Activated naive CD4-positive, alpha-beta T cell treated with anti-CD3 and anti-CD28 coated beads for 36 hours (primary cell): ENCODE measurements at regions not wholly inside any gene's neighbourhood (a gene's known extent, or its start where the extent isn't known, plus 50 kb on each side); places are given as distances from the start of the nearest gene placed in this dataset.

Source experiments
- CTCF ChIA-PET: fragments of 350-600 bp; sonication (Branson Sonifier 250); formaldehyde crosslinking; loops from one replicate; lab custom pipeline; 2021; ENCODE audit warnings: antibody characterized with exemption; lab: Charles Lee
- DNase-seq: peaks from one replicate; pipeline ENCODE4 v3.0.0-alpha.2; 2020
- H3K27ac Mint-ChIP-seq: one replicate; pipeline ENCODE4 v1.8.0; 2021; ENCODE audit warnings: mild to moderate bottlenecking, mixed read lengths
- H3K27me3 Mint-ChIP-seq: one replicate; pipeline ENCODE4 v1.8.0; 2021; ENCODE audit warnings: low read depth, mixed read lengths
- H3K36me3 Mint-ChIP-seq: one replicate; pipeline ENCODE4 v1.8.0; 2021; ENCODE audit warnings: low read depth, mixed read lengths
- H3K4me1 Mint-ChIP-seq: one replicate; pipeline ENCODE4 v1.8.0; 2021; ENCODE audit warnings: low read depth, mixed read lengths
- H3K4me3 Mint-ChIP-seq: one replicate; pipeline ENCODE4 v1.8.0; 2021; ENCODE audit warnings: mild to moderate bottlenecking, moderate library complexity, mixed read lengths
- H3K9me3 Mint-ChIP-seq: one replicate; pipeline ENCODE4 v1.8.0; 2021; ENCODE audit warnings: mixed read lengths
- intact Hi-C: fragments of 100-400 bp; cut with micrococcal nuclease; formaldehyde crosslinking; loops from one replicate; pipeline ENCODE4 v1.15.1; 2023

GRCh38 chr15:95279277-95280019 lies 1048.1 kb downstream of the MCTP2 start:
- no peak for DNase-seq
- intact Hi-C loops, result no loop called here
- no peaks in the 10 kb centered on the region for H3K9me3 Mint-ChIP-seq
- no peak overlapping the region for H3K27ac Mint-ChIP-seq
- H3K27me3 Mint-ChIP-seq, result peaks cover 11% of the 10 kb centered on the region
- H3K4me1 Mint-ChIP-seq, result peaks cover 1% of the 10 kb centered on the region
- CTCF ChIA-PET, result no interaction called here
- no peaks in the 10 kb centered on the region for H3K36me3 Mint-ChIP-seq
- H3K4me3 Mint-ChIP-seq, result no peak overlapping the region

DNA sequence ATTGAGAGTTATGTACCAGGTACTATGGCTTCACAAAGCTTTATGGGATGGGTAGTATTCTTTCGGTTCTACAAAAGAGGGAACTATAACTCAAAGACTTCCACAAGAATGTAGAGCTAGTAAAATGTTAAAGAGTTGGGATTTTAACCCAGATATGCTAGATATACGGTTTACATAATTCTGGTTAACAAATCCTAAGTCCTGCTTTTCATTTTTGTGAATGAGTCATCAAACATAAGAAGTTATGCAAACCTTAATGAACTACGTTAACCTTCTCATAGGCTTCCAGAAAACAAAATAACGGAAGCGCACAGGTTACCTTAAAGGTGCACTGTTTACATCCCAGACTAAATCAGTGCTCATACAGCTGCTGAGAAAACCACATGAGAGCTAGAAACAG lies 1049.3 kb downstream of the MCTP2 start:
- DNase-seq, result no peak
- H3K27me3 Mint-ChIP-seq, result peaks cover 11% of the 10 kb centered on the region
- intact Hi-C loops, result no loop called here
- H3K36me3 Mint-ChIP-seq, result no peaks in the 10 kb centered on the region
- no peak overlapping the region for H3K4me3 Mint-ChIP-seq
- CTCF ChIA-PET, result interaction anchor here (0.7 to 1.1 kb wide), 2 partner anchors 11 to 21 kb away, joined by 3 to 4 read pairs; no protein-coding TSS in a partner anchor
- no peak overlapping the region for H3K27ac Mint-ChIP-seq
- no peaks in the 10 kb centered on the region for H3K9me3 Mint-ChIP-seq
- peaks cover 10% of the 10 kb centered on the region for H3K4me1 Mint-ChIP-seq

DNA sequence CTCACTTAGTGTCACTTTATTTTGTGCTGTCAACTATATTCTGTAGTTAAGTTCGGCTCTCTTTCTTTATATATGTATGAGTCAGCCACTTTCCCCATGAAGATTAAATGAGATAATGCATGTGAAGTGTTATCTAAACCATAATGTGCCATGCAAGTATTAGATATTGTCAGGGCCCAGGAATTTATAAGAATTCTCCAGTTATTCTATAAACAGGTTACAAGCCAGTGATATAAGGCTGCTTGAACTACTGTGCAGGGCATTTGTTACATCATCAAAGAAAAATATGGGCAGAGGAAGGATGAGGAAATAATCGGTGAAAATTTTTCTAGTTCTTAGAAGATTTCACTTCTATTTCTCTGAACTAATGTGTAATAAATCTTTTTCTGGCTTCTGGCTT lies 1049.0 kb upstream of the NR2F2 start:
- Mint-ChIP-seq H3K36me3 (no peaks in the 10 kb centered on the region), H3K27ac (no peak overlapping the region), H3K27me3 (peaks cover 11% of the 10 kb centered on the region), H3K4me3 (no peak overlapping the region), H3K9me3 (no peaks in the 10 kb centered on the region), H3K4me1 (peaks cover 10% of the 10 kb centered on the region)
- DNase-seq, result no peak
- intact Hi-C loops, result no loop called here
- CTCF ChIA-PET, result interaction anchor here (1.1 kb wide), 1 partner anchor 10 kb away, joined by 4 read pairs; no protein-coding TSS in a partner anchor

DNA sequence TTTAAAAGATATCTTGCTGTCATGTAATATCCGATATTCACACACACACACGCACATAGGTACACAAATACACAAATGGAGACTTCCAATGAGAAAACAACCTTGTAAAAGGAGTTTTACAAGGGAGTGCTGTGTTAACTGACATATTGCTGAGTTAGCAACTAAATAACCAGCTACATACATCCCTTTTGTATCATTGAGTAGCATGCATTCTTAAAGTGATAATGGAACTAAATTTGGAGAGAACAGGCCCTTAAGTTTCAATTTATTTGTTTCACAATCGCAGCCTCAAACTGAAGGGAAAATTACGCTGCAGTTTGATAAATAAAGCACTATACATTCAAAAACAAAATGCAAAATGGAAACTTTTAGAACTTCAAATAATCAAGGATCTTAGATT lies 1046.0 kb upstream of the NR2F2 start:
- H3K27ac Mint-ChIP-seq, result no peak overlapping the region
- intact Hi-C loops, result no loop called here
- H3K27me3 Mint-ChIP-seq, result peaks cover 18% of the 10 kb centered on the region

GRCh38 chr15:95284933-95285421 lies 1045.5 kb upstream of the NR2F2 start:
- CTCF ChIA-PET, result interaction anchor here (0.7 to 1.0 kb wide), 2 partner anchors 9 to 11 kb away, joined by 3 to 12 read pairs; no protein-coding TSS in a partner anchor
- Mint-ChIP-seq H3K27me3 (peaks cover 16% of the 10 kb centered on the region), H3K9me3 (no peaks in the 10 kb centered on the region), H3K36me3 (no peaks in the 10 kb centered on the region), H3K27ac (no peak overlapping the region), H3K4me3 (no peak overlapping the region), H3K4me1 (peaks cover 12% of the 10 kb centered on the region)
- intact Hi-C loops, result no loop called here
- no peak for DNase-seq

More for the DNA sequence above, 1046.0 kb upstream of the NR2F2 start:
- H3K9me3 Mint-ChIP-seq, result no peaks in the 10 kb centered on the region
- CTCF ChIA-PET, result no interaction called here
- no peak for DNase-seq
- no peaks in the 10 kb centered on the region for H3K36me3 Mint-ChIP-seq
- H3K4me1 Mint-ChIP-seq, result peaks cover 12% of the 10 kb centered on the region
- H3K4me3 Mint-ChIP-seq, result no peak overlapping the region

DNA sequence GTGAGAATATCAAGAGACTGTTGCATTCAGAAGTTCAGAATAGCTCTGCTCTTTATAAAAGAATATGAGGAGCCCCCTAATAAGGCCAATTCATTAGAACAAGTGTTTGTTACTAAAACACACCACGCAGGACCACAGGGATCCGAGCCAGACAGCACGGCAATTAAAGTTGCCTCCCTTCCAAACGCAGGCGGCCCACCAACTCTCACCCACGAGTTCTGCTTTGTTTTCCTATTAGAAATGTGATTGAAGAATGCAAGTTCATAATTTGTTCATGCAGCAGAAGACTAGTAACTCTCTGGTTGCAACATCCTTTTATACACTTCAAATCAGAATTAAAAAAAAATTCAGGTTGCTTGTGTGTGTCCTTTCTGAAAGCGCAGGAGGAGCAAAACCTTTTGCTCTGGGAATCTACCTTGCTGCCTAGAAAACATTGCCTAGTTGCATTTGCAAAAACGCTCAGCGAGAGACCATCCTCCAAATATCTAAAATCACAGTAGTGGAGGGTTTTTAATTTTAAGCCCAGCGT lies 1044.1 kb upstream of the NR2F2 start:
- peaks cover 9% of the 10 kb centered on the region for H3K27me3 Mint-ChIP-seq

DNA sequence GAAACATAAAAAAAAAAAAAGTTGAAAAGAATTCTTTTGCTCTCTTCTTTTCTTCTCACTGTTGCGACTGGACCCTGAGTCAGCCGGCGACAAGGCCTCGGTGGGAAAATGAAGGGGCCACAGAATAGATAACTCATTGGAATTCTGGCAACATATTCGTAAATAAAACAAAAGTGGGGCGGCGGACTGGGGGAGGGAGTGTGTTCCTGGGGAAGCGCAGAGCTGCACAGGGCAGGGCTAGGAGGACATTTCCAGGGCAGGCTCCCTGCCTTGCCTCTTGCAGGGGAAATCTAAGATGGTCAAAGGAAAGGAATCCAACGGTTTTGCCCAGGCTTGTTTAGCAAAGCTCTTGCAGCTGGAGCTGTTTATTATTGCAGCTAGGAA lies 1042.8 kb upstream of the NR2F2 start:
- no peaks in the 10 kb centered on the region for H3K9me3 Mint-ChIP-seq
- peaks cover 17% of the 10 kb centered on the region for H3K27me3 Mint-ChIP-seq
- H3K36me3 Mint-ChIP-seq, result no peaks in the 10 kb centered on the region
- no peak for DNase-seq
- peaks cover 12% of the 10 kb centered on the region for H3K4me1 Mint-ChIP-seq
- no peak overlapping the region for H3K4me3 Mint-ChIP-seq
- no peak overlapping the region for H3K27ac Mint-ChIP-seq
- intact Hi-C loops, result no loop called here
- CTCF ChIA-PET, result interaction anchor here (0.9 to 1.4 kb wide), 3 partner anchors 28 to 1949 kb away, joined by 4 to 5 read pairs (median 4); no protein-coding TSS in a partner anchor

More for the DNA sequence above, 1044.1 kb upstream of the NR2F2 start:
- CTCF ChIA-PET, result interaction anchor here (0.6 to 1.4 kb wide), 3 partner anchors 27 to 959 kb away, joined by 3 to 5 read pairs (median 3); no protein-coding TSS in a partner anchor
- H3K36me3 Mint-ChIP-seq, result no peaks in the 10 kb centered on the region
- H3K4me1 Mint-ChIP-seq, result peaks cover 12% of the 10 kb centered on the region
- no peak overlapping the region for H3K27ac Mint-ChIP-seq
- DNase-seq, result no peak
- H3K9me3 Mint-ChIP-seq, result no peaks in the 10 kb centered on the region
- H3K4me3 Mint-ChIP-seq, result no peak overlapping the region
- intact Hi-C loops, result no loop called here

DNA sequence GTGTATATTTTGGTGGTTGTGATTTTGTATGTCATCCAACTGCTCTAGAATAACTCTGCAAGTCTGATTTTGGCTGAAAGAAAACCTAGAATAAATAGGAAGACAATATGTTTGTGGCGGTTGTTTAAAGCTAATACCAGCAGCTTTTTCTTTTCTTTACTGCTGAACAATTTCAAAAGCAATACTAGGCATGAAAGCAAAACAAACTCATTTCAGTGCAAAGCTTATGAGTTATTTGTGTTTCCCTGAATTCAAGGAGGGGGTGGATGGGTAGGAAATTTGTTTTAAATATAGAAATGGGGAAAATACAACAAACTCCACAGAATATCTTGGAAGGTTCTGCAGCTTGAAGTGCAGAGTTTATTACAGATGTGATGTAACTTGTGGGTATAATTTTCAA lies 1041.9 kb upstream of the NR2F2 start:
- CTCF ChIA-PET, result interaction anchor here (0.6 to 1.3 kb wide), 2 partner anchors 29 to 440 kb away, joined by 3 to 4 read pairs; no protein-coding TSS in a partner anchor
- H3K9me3 Mint-ChIP-seq, result no peaks in the 10 kb centered on the region
- no peak overlapping the region for H3K27ac Mint-ChIP-seq
- DNase-seq, result no peak
- no peak overlapping the region for H3K4me3 Mint-ChIP-seq
- H3K27me3 Mint-ChIP-seq, result peaks cover 24% of the 10 kb centered on the region
- peaks cover 12% of the 10 kb centered on the region for H3K4me1 Mint-ChIP-seq
- no peaks in the 10 kb centered on the region for H3K36me3 Mint-ChIP-seq
- intact Hi-C loops, result no loop called here

GRCh38 chr15:95290176-95290974 lies 1040.1 kb upstream of the NR2F2 start:
- H3K27ac Mint-ChIP-seq, result no peak overlapping the region
- intact Hi-C loops, result no loop called here
- DNase-seq, result no peak
- CTCF ChIA-PET, result interaction anchor here (0.8 to 1.7 kb wide), 5 partner anchors 9 to 618 kb away, joined by 3 to 5 read pairs (median 3); no protein-coding TSS in a partner anchor
- no peak overlapping the region for H3K4me3 Mint-ChIP-seq
- H3K36me3 Mint-ChIP-seq, result no peaks in the 10 kb centered on the region
- H3K4me1 Mint-ChIP-seq, result peaks cover 3% of the 10 kb centered on the region
- H3K27me3 Mint-ChIP-seq, result peaks cover 35% of the 10 kb centered on the region
- no peaks in the 10 kb centered on the region for H3K9me3 Mint-ChIP-seq

- Mint-ChIP-seq H3K4me3 (no peak overlapping the region), H3K27me3 (peaks cover 44% of the 10 kb centered on the region), H3K4me1 (peaks cover under 1% of the 10 kb centered on the region), H3K9me3 (no peaks in the 10 kb centered on the region), H3K36me3 (no peaks in the 10 kb centered on the region), H3K27ac (no peak overlapping the region)
- CTCF ChIA-PET, result interaction anchor here (0.6 to 1.7 kb wide), 9 partner anchors 11 to 942 kb away, joined by 3 to 5 read pairs (median 3); no protein-coding TSS in a partner anchor
- intact Hi-C loops, result loop anchor here (1.0 kb wide), 3 partner anchors 33 to 710 kb away; no protein-coding TSS in a partner anchor
- DNase-seq, result no peak
Observed at GRCh38 chr15:95291898-95292472, 1038.5 kb upstream of the NR2F2 start.

DNA sequence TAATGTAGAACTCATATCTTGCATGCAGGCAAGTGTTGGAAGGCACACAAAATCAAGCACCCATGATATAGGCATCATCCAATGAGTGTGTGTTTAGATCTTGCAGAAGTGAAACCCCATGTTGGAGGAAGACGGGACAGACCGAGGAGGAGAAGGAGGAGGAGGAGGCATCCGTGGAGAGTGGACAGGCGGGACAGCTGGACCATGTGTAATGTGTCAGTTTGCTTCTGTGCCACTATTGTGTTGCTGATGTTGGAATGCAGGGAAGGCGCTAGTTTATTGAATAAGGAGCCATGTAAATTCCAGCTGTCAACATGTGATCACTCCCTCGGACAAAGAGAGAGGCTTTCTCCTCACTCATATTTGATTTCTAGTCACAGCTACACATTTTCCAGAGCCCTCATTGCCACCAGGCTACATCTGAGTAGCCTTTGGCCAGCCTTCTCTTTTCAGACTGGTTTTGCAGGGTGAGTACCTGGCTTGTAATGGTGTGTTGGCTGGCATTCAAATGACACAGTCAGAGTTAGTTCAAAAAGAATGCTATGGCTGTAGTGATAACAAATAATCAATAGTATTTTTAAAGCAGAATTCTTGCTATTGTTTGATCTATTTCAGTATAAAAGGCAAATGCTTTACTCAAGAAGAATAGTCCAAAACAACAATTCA lies 1037.6 kb upstream of the NR2F2 start:
- CTCF ChIA-PET, result interaction anchor here (0.6 to 1.6 kb wide), 5 partner anchors 11 to 1598 kb away, joined by 3 to 5 read pairs (median 3); no protein-coding TSS in a partner anchor
- intact Hi-C loops, result loop anchor here (1.0 kb wide), 3 partner anchors 34 to 711 kb away; no protein-coding TSS in a partner anchor
- H3K9me3 Mint-ChIP-seq, result no peaks in the 10 kb centered on the region
- H3K4me1 Mint-ChIP-seq, result no peaks in the 10 kb centered on the region
- peaks cover 43% of the 10 kb centered on the region for H3K27me3 Mint-ChIP-seq
- H3K4me3 Mint-ChIP-seq, result no peak overlapping the region
- no peaks in the 10 kb centered on the region for H3K36me3 Mint-ChIP-seq
- H3K27ac Mint-ChIP-seq, result no peak overlapping the region
- no peak for DNase-seq
